ENCODE measurements at regions not wholly inside any gene's neighbourhood (a gene's known extent, or its start where the extent isn't known, plus 50 kb on each side); places are given as distances from the start of the nearest gene placed in this dataset.

DNA sequence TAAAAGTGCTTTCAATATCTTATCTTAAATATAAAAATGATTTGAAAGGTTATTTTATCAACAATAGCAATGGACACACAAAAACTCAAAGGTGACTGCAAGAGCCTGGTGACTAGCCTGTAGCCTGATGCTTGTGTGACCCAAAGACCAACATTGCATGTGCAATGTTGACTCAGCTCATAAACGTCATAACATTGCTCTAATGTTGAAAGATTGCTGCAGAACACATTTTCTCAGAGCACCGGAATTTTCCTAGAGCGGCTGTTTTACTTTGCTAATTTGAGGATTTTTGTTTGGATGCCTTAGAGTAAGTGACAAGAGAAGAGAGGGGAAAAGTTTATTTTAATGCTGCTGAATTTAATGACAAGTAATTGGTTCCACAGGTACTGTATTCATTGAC is 107.1 kb downstream of the RAB18 start:
- TF ChIP-seq CTCF (conservative IDR thresholded peaks at IDR 0.05; ENCODE audit: low read depth, low read length) = no peak
- TF ChIP-seq EZH2 (IDR thresholded peaks at IDR 0.05; ENCODE audit: low read length, unreplicated experiment) = no peak
- TF ChIP-seq EZH2phosphoT487 (IDR thresholded peaks at IDR 0.05; ENCODE audit: borderline replicate concordance, low read length) = no peak
